H1 (cell line): ENCODE measurements at regions not wholly inside any gene's neighbourhood (a gene's known extent, or its start where the extent isn't known, plus 50 kb on each side); places are given as distances from the start of the nearest gene placed in this dataset.

ENCODE experiments used
- CTCF ChIA-PET: fragments of 300-600 bp; sonication (Branson Sonifier 250); formaldehyde crosslinking; loops from one replicate; lab custom pipeline; 2021; ENCODE audit not compliant: partially characterized antibody; lab: Charles Lee
- POLR2A ChIA-PET: fragments of 300-600 bp; sonication (Branson Sonifier 250); formaldehyde crosslinking; loops from one replicate; lab custom pipeline; 2021; ENCODE audit warnings: inconsistent platforms; ENCODE audit not compliant: partially characterized antibody; lab: Charles Lee
- DNase-seq, 2 experiments: peaks; one replicate each; pipeline versions ENCODE4 v3.0.0 to v3.0.0-alpha.2; 2010 to 2022; ENCODE audit warnings: low spot score in 2 of 2, low read depth in 1 of 2, mixed read lengths in 1 of 2
- FAIRE-seq: peaks from 2 replicates; lab custom pipeline; 2011; peaks lifted over from hg19 to GRCh38; lab: Jason Lieb, UNC
- H2AFZ ChIP-seq: 2 replicates; pipeline ENCODE4 v1.8.1; 2012; ENCODE audit warnings: low read length, inconsistent platforms
- H2AK5ac ChIP-seq: 2 replicates; pipeline ENCODE4 v1.6.1; 2013; ENCODE audit warnings: low read depth, low read length
- H2BK120ac ChIP-seq: replicated peaks from 2 replicates; pipeline ENCODE3; 2013; ENCODE audit warnings: low read depth, low read length, inconsistent platforms
- H2BK12ac ChIP-seq: 2 replicates; pipeline ENCODE4 v1.6.1; 2013; ENCODE audit warnings: low read depth, low read length
- H2BK15ac ChIP-seq: 2 replicates; pipeline ENCODE4 v1.6.1; 2013; ENCODE audit warnings: low read length
- H2BK20ac ChIP-seq: 2 replicates; pipeline ENCODE4 v1.6.1; 2013; ENCODE audit warnings: low read length
- H2BK5ac ChIP-seq: 2 replicates; pipeline ENCODE4 v1.6.1; 2013; ENCODE audit warnings: low read depth, low read length
- H3K14ac ChIP-seq: 2 replicates; pipeline ENCODE4 v1.6.1; 2013; ENCODE audit warnings: inconsistent platforms; ENCODE audit not compliant: insufficient read length
- H3K18ac ChIP-seq: 2 replicates; pipeline ENCODE4 v1.6.1; 2013; ENCODE audit warnings: low read length; ENCODE audit errors: extremely low read depth
- H3K23ac ChIP-seq: 2 replicates; pipeline ENCODE4 v1.6.1; 2013; ENCODE audit warnings: inconsistent platforms; ENCODE audit not compliant: insufficient read length
- H3K23me2 ChIP-seq: 2 replicates; pipeline ENCODE4 v1.6.1; 2013; ENCODE audit warnings: low read depth, low read length
- H3K27ac ChIP-seq: 2 replicates; pipeline ENCODE4 v1.6.1; 2011; ENCODE audit warnings: low read depth, low read length, inconsistent platforms
- H3K27me3 ChIP-seq, 4 experiments: replicated peaks in 1 of 4; 1 replicate in 1 of 4; 2 replicates in 3 of 4; pipeline versions ENCODE4 v1.6.1 to v1.8.1; 2011 to 2013; ENCODE audit warnings: low read length in 3 of 4, mild to moderate bottlenecking in 3 of 4, inconsistent platforms in 2 of 4, mixed read lengths in 2 of 4, moderate library complexity in 1 of 4; ENCODE audit not compliant: control insufficient read depth in 3 of 4, insufficient read depth in 3 of 4; ENCODE audit errors: extremely low read depth in 1 of 4
- H3K36me3 ChIP-seq, 4 experiments: 2 replicates each; pipeline versions ENCODE4 v1.6.1 to v1.8.1; 2011 to 2013; ENCODE audit warnings: mild to moderate bottlenecking in 4 of 4, low read length in 3 of 4, moderate library complexity in 2 of 4, control low read depth in 1 of 4, inconsistent platforms in 1 of 4; ENCODE audit not compliant: insufficient read depth in 4 of 4, control insufficient read depth in 2 of 4
- H3K4ac ChIP-seq: replicated peaks from 2 replicates; pipeline ENCODE3; 2013; ENCODE audit warnings: low read length, low read depth, mixed read lengths, inconsistent platforms; ENCODE audit not compliant: insufficient read length
- H3K4me1 ChIP-seq, 4 experiments: replicated peaks in 1 of 4; 1 replicate in 1 of 4; 2 replicates in 3 of 4; pipeline versions ENCODE4 v1.6.1 to v1.8.1; 2011 to 2013; ENCODE audit warnings: low read length in 3 of 4, inconsistent platforms in 2 of 4, mixed read lengths in 1 of 4; ENCODE audit not compliant: insufficient read depth in 4 of 4, control insufficient read depth in 3 of 4
- H3K4me2 ChIP-seq, 2 experiments: 2 replicates each; pipeline versions ENCODE4 v1.6.1 to v1.8.1; 2011 to 2013; ENCODE audit warnings: low read depth in 2 of 2, low read length in 2 of 2, control low read depth in 1 of 2, inconsistent platforms in 1 of 2, mild to moderate bottlenecking in 1 of 2; ENCODE audit not compliant: insufficient read depth in 1 of 2
- H3K4me3 ChIP-seq, 4 experiments: fragments of 200-600, 300-600 bp in 1 of 4; sonication (generic), shearing (Covaris generic), sonication (Bioruptor Twin) in 1 of 4; 2 replicates each; pipeline versions ENCODE4 v1.5.1 to v1.8.1; 2011 to 2016; ENCODE audit warnings: low read length in 4 of 4, low read depth in 3 of 4, control low read depth in 2 of 4, inconsistent platforms in 2 of 4, mild to moderate bottlenecking in 2 of 4, mixed read lengths in 1 of 4, moderate library complexity in 1 of 4; ENCODE audit not compliant: insufficient read depth in 2 of 4; ENCODE audit errors: extremely low read depth in 1 of 4
- H3K56ac ChIP-seq: replicated peaks from 2 replicates; pipeline ENCODE3; 2013; ENCODE audit warnings: low read depth, mild to moderate bottlenecking, mixed read lengths, low read length, inconsistent platforms; ENCODE audit not compliant: insufficient read length
- H3K79me1 ChIP-seq: 2 replicates; pipeline ENCODE4 v1.6.1; 2013; ENCODE audit warnings: low read depth, low read length, control low read depth
- H3K79me2 ChIP-seq, 2 experiments: 2 replicates each; pipeline versions ENCODE4 v1.6.1 to v1.8.1; 2012 to 2013; ENCODE audit warnings: low read length in 2 of 2, mild to moderate bottlenecking in 2 of 2, inconsistent platforms in 1 of 2; ENCODE audit not compliant: insufficient read depth in 2 of 2, control insufficient read depth in 1 of 2
- H3K9ac ChIP-seq, 4 experiments: replicated peaks in 1 of 4; 1 replicate in 1 of 4; 2 replicates in 3 of 4; pipeline versions ENCODE4 v1.6.1 to v1.8.1; 2011 to 2013; ENCODE audit warnings: low read depth in 3 of 4, low read length in 3 of 4, control low read depth in 2 of 4, mild to moderate bottlenecking in 2 of 4, moderate library complexity in 2 of 4, inconsistent platforms in 1 of 4; ENCODE audit errors: extremely low read depth in 1 of 4
- H3K9me3 ChIP-seq, 2 experiments: 2 replicates each; pipeline versions ENCODE4 v1.6.1 to v1.8.1; 2012 to 2013; ENCODE audit warnings: mild to moderate bottlenecking in 2 of 2, moderate library complexity in 2 of 2, control low read depth in 1 of 2, inconsistent platforms in 1 of 2, low read depth in 1 of 2, low read length in 1 of 2, mixed read lengths in 1 of 2; ENCODE audit not compliant: insufficient read depth in 2 of 2
- H4K20me1 ChIP-seq, 2 experiments: replicated peaks in 1 of 2; 2 replicates each; pipeline versions ENCODE3 to v1.8.1; 2011 to 2013; ENCODE audit warnings: inconsistent platforms in 2 of 2, low read length in 2 of 2, mild to moderate bottlenecking in 1 of 2; ENCODE audit not compliant: insufficient read depth in 2 of 2, control insufficient read depth in 1 of 2
- H4K5ac ChIP-seq: 2 replicates; pipeline ENCODE4 v1.6.1; 2013; ENCODE audit warnings: low read length, low read depth, mixed read lengths, inconsistent platforms; ENCODE audit not compliant: insufficient read length
- H4K8ac ChIP-seq: 2 replicates; pipeline ENCODE4 v1.8.0; 2013; ENCODE audit warnings: mild to moderate bottlenecking, moderate library complexity, low read length, inconsistent platforms; ENCODE audit not compliant: insufficient read depth; ENCODE audit errors: extremely low read depth
- H4K91ac ChIP-seq: replicated peaks from 2 replicates; pipeline ENCODE3; 2013; ENCODE audit warnings: low read length, mixed read lengths, inconsistent platforms; ENCODE audit not compliant: insufficient read length
- CHD1 ChIP-seq: IDR thresholded peaks from 2 replicates; pipeline ENCODE4 v1.6.1; 2012; ENCODE audit warnings: low read depth, low read length, improper control_type of control experiment
- POLR2AphosphoS5 ChIP-seq: IDR thresholded peaks from 2 replicates; pipeline ENCODE4 v1.6.1; 2011; ENCODE audit warnings: low read depth, low read length
- RNF2 ChIP-seq: fragments of 200-900, 300-1000 bp; sonication (generic); IDR thresholded peaks from 2 replicates; pipeline ENCODE4 v1.7.1; 2016; ENCODE audit warnings: borderline replicate concordance, low read depth, mild to moderate bottlenecking, antibody characterized with exemption, low read length; ENCODE audit not compliant: poor library complexity, severe bottlenecking; ENCODE audit errors: missing control alignments
- WGBS, 2 experiments: shearing (Covaris generic) in 1 of 2; methylation state at CpG; one replicate each; pipeline versions ENCODE4 v1.1.6 to v1.1.7; 2013 to 2015; ENCODE audit warnings: low lambda C conversion rate in 2 of 2, mixed read lengths in 2 of 2, inconsistent platforms in 1 of 2, low coverage in 1 of 2, missing lambda C conversion rate in 1 of 2; ENCODE audit not compliant: insufficient replicate concordance in 2 of 2, insufficient coverage in 1 of 2, insufficient read length in 1 of 2; ENCODE audit errors: extremely low coverage in 1 of 2, missing lambda C conversion rate in 1 of 2; 5-methylcytosine and 5-hydroxymethylcytosine counted together

DNA sequence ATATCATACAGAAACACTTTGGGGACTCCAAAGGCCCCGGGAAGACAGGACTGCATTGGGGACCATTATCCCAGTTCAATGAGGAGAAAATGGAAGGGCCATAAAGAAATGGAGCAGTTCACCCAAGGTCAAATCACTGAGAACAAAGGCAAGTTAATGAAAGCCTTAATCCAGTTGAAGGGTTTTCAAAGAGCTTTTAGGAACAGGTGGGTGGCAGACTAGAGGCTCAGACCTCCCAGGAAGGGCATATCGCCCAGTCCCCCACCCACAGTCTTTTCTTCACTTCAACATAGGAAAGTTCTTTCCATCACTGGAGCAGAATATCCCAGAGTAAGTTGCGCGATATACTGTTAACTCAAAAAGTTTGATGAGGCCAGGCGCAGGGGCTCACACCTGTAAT, 136.1 kb upstream of the CCND2 start:
- no peak overlapping the region for H2BK120ac ChIP-seq
- H3K4me3 ChIP-seq, result no peak overlapping the region
- peaks cover 6% of the 10 kb centered on the region; the same call in 1 of the 2 replicates for H3K23me2 ChIP-seq
- no peak overlapping the region for H3K4me2 ChIP-seq
- H4K20me1 ChIP-seq, result no peaks in the 10 kb centered on the region
- peaks cover 11 to 36% (median 19%) of the 10 kb centered on the region in 4 experiments for H3K4me1 ChIP-seq
- 91% methylated on average over 5 of the region's 5 CpGs; no CpG with 5 or more reads in 1 of the 2 experiments for WGBS, 2 experiments
- H2AFZ ChIP-seq, result no peak overlapping the region
- no peaks in the 10 kb centered on the region for H3K36me3 ChIP-seq
- no peak overlapping the region for H4K5ac ChIP-seq
- no peaks in the 10 kb centered on the region for H3K79me2 ChIP-seq
- no peak overlapping the region for H4K91ac ChIP-seq
- no peak for DNase-seq
- H4K8ac ChIP-seq, result no peak overlapping the region
- H3K23ac ChIP-seq, result no peak overlapping the region
- TF ChIP-seq RNF2, result no peak
- TF ChIP-seq CHD1, result no peak
- no peak for TF ChIP-seq POLR2AphosphoS5
- TF ChIP-seq, all 59 proteins: peak for 0
- H3K79me1 ChIP-seq, result no peaks in the 10 kb centered on the region
- no peak overlapping the region for H3K56ac ChIP-seq
- ChIA-PET POLR2A (interaction anchor here (0.6 to 5.8 kb wide), 5 partner anchors 16 to 134 kb away, joined by 3 to 40 read pairs (median 6); partner anchors contain the start of gene CCND2), CTCF (interaction anchor here (0.9 to 5.5 kb wide), 9 partner anchors 16 to 143 kb away, joined by 3 to 34 read pairs (median 4); no protein-coding TSS in a partner anchor)
- 0 out of 2 replicates have a peak overlapping the region, but pooled peaks have one; percentile 7 for H2BK5ac ChIP-seq
- H2BK15ac ChIP-seq, result no peak overlapping the region
- no peak overlapping the region for H2AK5ac ChIP-seq
- no peak overlapping the region for H3K9ac ChIP-seq
- no peak overlapping the region for H2BK12ac ChIP-seq
- no peaks in the 10 kb centered on the region for H3K27me3 ChIP-seq
- 0 out of 2 replicates have a peak overlapping the region, but pooled peaks have one; percentile 53 for H2BK20ac ChIP-seq
- H3K27ac ChIP-seq, result no peak overlapping the region
- no peak for FAIRE-seq
- no peak overlapping the region for H3K4ac ChIP-seq
- no peak overlapping the region for H3K14ac ChIP-seq
- no peaks in the 10 kb centered on the region for H3K9me3 ChIP-seq
- no peak overlapping the region for H3K18ac ChIP-seq
